Fibroblast of lung (primary cell): ENCODE measurements at regions not wholly inside any gene's neighbourhood (a gene's known extent, or its start where the extent isn't known, plus 50 kb on each side); places are given as distances from the start of the nearest gene placed in this dataset.
"Not testable (repeated sequence)": the region's sequence is repeated elsewhere in the genome, so short reads cannot be mapped to it uniquely, and the experiment has no call there.

ENCODE experiments used
- DNase-seq, 2 donors: peaks; one replicate each; pipeline versions ENCODE4 v3.0.0 to v3.0.0-alpha.2; 2010; ENCODE audit warnings: low read depth in 2 of 2
- H2AFZ ChIP-seq: 2 replicates; pipeline ENCODE4 v1.5.1; 2012; ENCODE audit warnings: low read length, control low read depth, inconsistent platforms
- H3K27ac ChIP-seq: 2 replicates; pipeline ENCODE4 v1.5.1; 2011; ENCODE audit warnings: low read length, control low read depth; ENCODE audit not compliant: insufficient read depth
- H3K27me3 ChIP-seq: 2 replicates; pipeline ENCODE4 v1.5.1; 2011; ENCODE audit warnings: mild to moderate bottlenecking, low read length; ENCODE audit not compliant: control insufficient read depth, insufficient read depth
- H3K36me3 ChIP-seq: 2 replicates; pipeline ENCODE4 v1.5.1; 2011; ENCODE audit warnings: low read length; ENCODE audit not compliant: control insufficient read depth, insufficient read depth
- H3K4me1 ChIP-seq: 2 replicates; pipeline ENCODE4 v1.5.1; 2011; ENCODE audit warnings: low read length; ENCODE audit not compliant: control insufficient read depth, insufficient read depth; ENCODE audit errors: extremely low read depth
- H3K4me2 ChIP-seq: 2 replicates; pipeline ENCODE4 v1.5.1; 2011; ENCODE audit warnings: low read length, control low read depth; ENCODE audit not compliant: insufficient read depth; ENCODE audit errors: extremely low read depth
- H3K4me3 ChIP-seq, 4 experiments: fragments of 200-600 bp in 1 of 4; sonication (generic) in 1 of 4; replicated peaks in 1 of 4; 2 replicates each; pipeline ENCODE4 v1.5.1; 2011 to 2016; ENCODE audit warnings: low read length in 4 of 4, low read depth in 3 of 4, mild to moderate bottlenecking in 3 of 4, control low read depth in 2 of 4, inconsistent platforms in 1 of 4, mixed read lengths in 1 of 4; ENCODE audit not compliant: insufficient read depth in 1 of 4; ENCODE audit errors: control extremely low read depth in 1 of 4
- H3K79me2 ChIP-seq: 2 replicates; pipeline ENCODE4 v1.5.1; 2012; ENCODE audit warnings: mild to moderate bottlenecking, low read length, inconsistent platforms; ENCODE audit not compliant: control insufficient read depth, insufficient read depth
- H3K9ac ChIP-seq: 2 replicates; pipeline ENCODE4 v1.5.1; 2011; ENCODE audit warnings: mild to moderate bottlenecking, low read length, control low read depth; ENCODE audit not compliant: insufficient read depth
- H3K9me3 ChIP-seq: 2 replicates; pipeline ENCODE4 v1.5.1; 2012; ENCODE audit warnings: low read depth, low read length; ENCODE audit not compliant: control insufficient read depth, insufficient read depth
- H4K20me1 ChIP-seq: 2 replicates; pipeline ENCODE4 v1.5.1; 2011; ENCODE audit warnings: low read length; ENCODE audit not compliant: control insufficient read depth, insufficient read depth; ENCODE audit errors: extremely low read depth
- EZH2 ChIP-seq: IDR thresholded peaks from 2 replicates; pipeline ENCODE4 v1.5.1; 2012; ENCODE audit warnings: low read length, control low read depth, mild to moderate bottlenecking; ENCODE audit errors: missing control alignments
- TF ChIP-seq, protein P1 (sequence below), 2 donors: IDR thresholded peaks in 1 of 2; conservative IDR thresholded peaks in 1 of 2; 1 replicate in 1 of 2; 2 replicates in 1 of 2; pipeline ENCODE4 v1.5.1; 2011 to 2012; ENCODE audit warnings: low read length in 2 of 2, control low read depth in 1 of 2, inconsistent platforms in 1 of 2, low read depth in 1 of 2, mild to moderate bottlenecking in 1 of 2

DNA sequence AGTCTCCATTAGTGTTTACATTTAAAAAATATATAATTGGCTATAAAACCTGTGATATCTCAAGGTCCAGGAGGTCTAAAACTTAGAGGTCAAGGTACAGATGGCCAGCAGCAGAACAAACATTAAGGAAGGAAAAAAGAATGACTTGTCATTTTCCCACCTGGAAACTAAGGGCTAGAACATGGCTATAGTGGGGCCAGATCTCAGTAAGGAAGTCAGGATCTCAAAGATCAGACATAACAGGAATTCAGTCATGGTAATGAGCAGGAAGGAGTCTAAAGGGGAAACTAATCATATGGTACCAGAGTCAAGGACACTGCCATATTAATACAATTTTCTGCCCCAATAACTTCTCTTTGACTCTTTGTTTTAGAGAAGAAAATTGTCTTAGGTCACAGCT is 1018.8 kb downstream of the PLA2G4A start:
- Histone ChIP-seq H3K4me3 (no peak overlapping the region), H3K4me1 (no peaks in the 10 kb centered on the region), H3K36me3 (no peaks in the 10 kb centered on the region), H2AFZ (no peak overlapping the region), H3K9me3 (no peaks in the 10 kb centered on the region), H3K79me2 (no peaks in the 10 kb centered on the region), H3K27me3 (no peaks in the 10 kb centered on the region), H4K20me1 (no peaks in the 10 kb centered on the region), H3K27ac (no peak overlapping the region), H3K4me2 (no peak overlapping the region), H3K9ac (no peak overlapping the region)
- DNase-seq = no peak
- TF ChIP-seq, protein P1, sequence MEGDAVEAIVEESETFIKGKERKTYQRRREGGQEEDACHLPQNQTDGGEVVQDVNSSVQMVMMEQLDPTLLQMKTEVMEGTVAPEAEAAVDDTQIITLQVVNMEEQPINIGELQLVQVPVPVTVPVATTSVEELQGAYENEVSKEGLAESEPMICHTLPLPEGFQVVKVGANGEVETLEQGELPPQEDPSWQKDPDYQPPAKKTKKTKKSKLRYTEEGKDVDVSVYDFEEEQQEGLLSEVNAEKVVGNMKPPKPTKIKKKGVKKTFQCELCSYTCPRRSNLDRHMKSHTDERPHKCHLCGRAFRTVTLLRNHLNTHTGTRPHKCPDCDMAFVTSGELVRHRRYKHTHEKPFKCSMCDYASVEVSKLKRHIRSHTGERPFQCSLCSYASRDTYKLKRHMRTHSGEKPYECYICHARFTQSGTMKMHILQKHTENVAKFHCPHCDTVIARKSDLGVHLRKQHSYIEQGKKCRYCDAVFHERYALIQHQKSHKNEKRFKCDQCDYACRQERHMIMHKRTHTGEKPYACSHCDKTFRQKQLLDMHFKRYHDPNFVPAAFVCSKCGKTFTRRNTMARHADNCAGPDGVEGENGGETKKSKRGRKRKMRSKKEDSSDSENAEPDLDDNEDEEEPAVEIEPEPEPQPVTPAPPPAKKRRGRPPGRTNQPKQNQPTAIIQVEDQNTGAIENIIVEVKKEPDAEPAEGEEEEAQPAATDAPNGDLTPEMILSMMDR (conservative IDR thresholded peaks at IDR 0.05 in 1 of 2, IDR thresholded peaks at IDR 0.05 in 1 of 2; ENCODE audit: low read depth in 1 of 2, low read length in 2 of 2) = no peak
- TF ChIP-seq EZH2 = no peak

DNA sequence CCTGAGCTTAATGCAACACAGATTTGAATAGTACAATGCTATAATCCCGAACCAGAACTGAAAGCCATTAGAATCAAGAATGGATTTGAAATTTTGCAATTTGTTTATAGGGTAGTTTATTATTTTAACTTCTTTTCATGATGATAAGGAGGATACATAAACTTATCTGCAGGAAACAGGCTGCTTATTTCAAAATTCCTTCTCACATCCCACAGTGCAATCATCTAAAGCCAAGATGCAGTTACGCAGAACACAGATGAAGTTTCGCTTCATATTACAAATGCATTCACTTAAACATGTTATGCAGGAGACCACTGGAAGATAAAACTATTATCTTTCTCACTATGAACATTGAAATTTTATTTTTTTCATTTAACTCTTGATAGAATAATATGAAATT is 1019.6 kb downstream of the PLA2G4A start:
- Histone ChIP-seq H3K27me3 (no peaks in the 10 kb centered on the region), H3K9me3 (no peaks in the 10 kb centered on the region), H3K4me1 (no peaks in the 10 kb centered on the region), H3K9ac (no peak overlapping the region), H3K36me3 (no peaks in the 10 kb centered on the region), H4K20me1 (no peaks in the 10 kb centered on the region), H3K79me2 (no peaks in the 10 kb centered on the region), H3K4me2 (no peak overlapping the region), H3K4me3 (no peak overlapping the region), H2AFZ (no peak overlapping the region), H3K27ac (no peak overlapping the region)
- no peak for DNase-seq
- TF ChIP-seq EZH2 = no peak
- TF ChIP-seq, protein P1 (conservative IDR thresholded peaks at IDR 0.05 in 1 of 2, IDR thresholded peaks at IDR 0.05 in 1 of 2; ENCODE audit: low read depth in 1 of 2, low read length in 2 of 2) = no peak

DNA sequence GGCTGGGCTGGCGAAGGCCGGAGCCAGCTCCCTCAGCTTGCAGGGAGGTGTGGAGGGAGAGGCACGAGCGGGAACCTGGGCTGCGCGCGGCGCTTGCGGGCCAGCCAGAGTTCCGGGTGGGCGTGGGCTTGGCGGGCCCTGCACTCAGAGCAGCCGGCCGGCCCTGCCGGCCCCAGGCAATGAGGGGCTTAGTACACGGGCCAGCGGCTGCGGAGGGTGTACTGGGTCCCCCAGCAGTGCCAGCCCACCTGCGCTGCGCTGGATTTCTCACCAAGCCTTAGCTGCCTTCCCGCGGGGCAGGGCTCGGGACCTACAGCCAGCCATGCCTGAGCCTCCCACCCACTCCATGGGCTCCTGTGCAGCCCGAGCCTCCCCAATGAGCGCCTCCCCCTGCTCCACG is 1021.4 kb downstream of the PLA2G4A start:
- not testable (repeated sequence) for H4K20me1 ChIP-seq, H3K36me3 ChIP-seq, H3K4me3 ChIP-seq, H3K4me1 ChIP-seq, H3K9ac ChIP-seq, H3K27me3 ChIP-seq, H3K27ac ChIP-seq, H3K4me2 ChIP-seq, DNase-seq, H2AFZ ChIP-seq, H3K9me3 ChIP-seq, H3K79me2 ChIP-seq

DNA sequence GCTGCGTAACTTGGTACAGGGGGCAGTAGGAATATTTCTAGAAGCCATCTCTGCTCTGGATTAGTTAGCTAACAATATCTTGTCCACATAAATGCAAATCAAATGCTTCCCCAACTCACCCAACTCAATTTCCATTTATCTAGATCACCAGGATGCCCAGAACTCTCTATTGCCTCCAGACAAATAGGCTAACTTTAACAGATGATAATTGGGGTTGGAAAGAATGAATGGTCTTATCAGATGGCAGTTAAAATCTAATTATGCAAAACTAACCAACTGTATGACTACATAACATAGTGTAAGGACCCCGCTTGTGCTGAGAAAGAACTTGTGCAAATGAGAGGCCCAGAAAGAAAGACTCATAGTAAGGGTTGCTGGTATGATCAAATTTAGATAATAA is 1024.8 kb downstream of the PLA2G4A start:
- no peaks in the 10 kb centered on the region for H3K36me3 ChIP-seq
- H3K79me2 ChIP-seq = no peaks in the 10 kb centered on the region
- H3K9me3 ChIP-seq = no peaks in the 10 kb centered on the region
- no peak overlapping the region for H3K9ac ChIP-seq
- no peak overlapping the region for H3K4me3 ChIP-seq
- H2AFZ ChIP-seq = no peak overlapping the region
- TF ChIP-seq EZH2 = no peak
- TF ChIP-seq, protein P1 (conservative IDR thresholded peaks at IDR 0.05 in 1 of 2, IDR thresholded peaks at IDR 0.05 in 1 of 2; ENCODE audit: low read depth in 1 of 2, low read length in 2 of 2) = no peak
- H3K27ac ChIP-seq = no peak overlapping the region
- DNase-seq = no peak
- H3K27me3 ChIP-seq = no peaks in the 10 kb centered on the region
- no peak overlapping the region for H3K4me2 ChIP-seq
- no peaks in the 10 kb centered on the region for H3K4me1 ChIP-seq
- no peaks in the 10 kb centered on the region for H4K20me1 ChIP-seq
